LNCAP (cell line): ENCODE measurements at regions not wholly inside any gene's neighbourhood (a gene's known extent, or its start where the extent isn't known, plus 50 kb on each side); places are given as distances from the start of the nearest gene placed in this dataset.

Experiments
- CTCF ChIP-seq: fragments of 450-650 bp; IDR thresholded peaks from 2 replicates; pipeline ENCODE4 v1.5.1; 2017; ENCODE audit warnings: mild to moderate bottlenecking

- no peak for TF ChIP-seq CTCF
Observed at GRCh38 chr15:29470311-29470710, 200.7 kb upstream of the NSMCE3 start.

- no peak for TF ChIP-seq CTCF
Observed at GRCh38 chr15:29468899-29469298, 199.3 kb upstream of the NSMCE3 start.

GRCh38 chr15:29467091-29467490 is 197.5 kb upstream of the NSMCE3 start:
- TF ChIP-seq CTCF = no peak

GRCh38 chr15:29466292-29466691 is 196.7 kb upstream of the NSMCE3 start:
- TF ChIP-seq CTCF = no peak

GRCh38 chr15:29465816-29466215 is 196.2 kb upstream of the NSMCE3 start:
- no peak for TF ChIP-seq CTCF

GRCh38 chr15:29465196-29465595 is 195.6 kb upstream of the NSMCE3 start:
- no peak for TF ChIP-seq CTCF

- TF ChIP-seq CTCF = no peak
Observed at GRCh38 chr15:29461877-29462276, 192.3 kb upstream of the NSMCE3 start.

- no peak for TF ChIP-seq CTCF
Observed at GRCh38 chr15:29458361-29458760, 188.7 kb upstream of the NSMCE3 start.
